Right cardiac atrium (tissue), 5 donors: ENCODE measurements at regions not wholly inside any gene's neighbourhood (a gene's known extent, or its start where the extent isn't known, plus 50 kb on each side); places are given as distances from the start of the nearest gene placed in this dataset.

Experiments
- ATAC-seq, 2 donors: fragments of 200-7000 bp; cut with Tn5 transposase; one replicate each; pipeline versions ENCODE4 v1.8.0 to v1.9.1; 2020; ENCODE audit warnings: moderate library complexity in 2 of 2, mild to moderate bottlenecking in 1 of 2
- DNase-seq, 3 donors: peaks; one replicate each; pipeline ENCODE4 v3.0.0-alpha.2; 2020
- H3K27ac ChIP-seq: one replicate; pipeline ENCODE4 v1.5.1; 2013; ENCODE audit warnings: mild to moderate bottlenecking, low read length, control low read depth, moderate library complexity
- H3K27me3 ChIP-seq: one replicate; pipeline ENCODE4 v1.6.1; 2013; ENCODE audit not compliant: control insufficient read depth, insufficient read depth
- H3K4me1 ChIP-seq: one replicate; pipeline ENCODE4 v1.6.1; 2013; ENCODE audit warnings: low read length; ENCODE audit not compliant: control insufficient read depth, insufficient read depth
- H3K4me3 ChIP-seq: one replicate; pipeline ENCODE4 v1.5.1; 2013; ENCODE audit warnings: low read length, control low read depth
- H3K9me3 ChIP-seq: one replicate; pipeline ENCODE4 v1.6.1; 2013; ENCODE audit warnings: low read length; ENCODE audit not compliant: control insufficient read depth
- WGBS: extraction: QIAGEN DNeasy Blood & Tissue Kit; methylation state at CpG from one replicate; pipeline ENCODE4 v1.1.7; 2013; 5-methylcytosine and 5-hydroxymethylcytosine counted together
- intact Hi-C, 4 donors: fragments of 100-400 bp; cut with DNase I; formaldehyde crosslinking; loops; one replicate each; pipeline versions ENCODE4 v1.11.0 to v1.14.0; 2022 to 2023
- donor health status: healthy with polysubstance abuse.
- donor health status: DM: no; HTN: yes; CAD: no.
- donor health status: DM: no; HTN: no; CAD: no.
- donor health status: DM: no; HTN: yes; CAD: no; lungs with severe emphysema.
- donor health status: DM: yes; HTN: yes; CAD: no.

DNA sequence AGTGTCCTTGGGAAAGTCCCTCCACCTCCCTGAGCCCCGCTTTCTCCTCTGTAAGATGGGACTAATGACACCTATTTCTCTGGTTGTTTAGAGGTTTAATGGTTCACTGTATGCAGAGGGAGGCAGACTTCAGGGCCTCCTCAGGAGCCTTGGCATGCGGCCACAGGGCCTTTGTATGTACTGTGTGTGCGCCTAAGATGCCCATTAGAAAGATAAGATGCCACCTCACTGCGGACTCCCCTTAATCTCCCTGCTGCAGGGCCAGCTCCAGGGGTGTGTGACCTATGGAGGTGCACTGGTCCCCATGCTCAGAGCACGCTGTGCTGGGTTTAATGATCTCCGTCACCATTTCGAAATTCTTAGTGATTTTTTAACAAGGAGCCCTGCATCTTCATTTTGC, 59.3 kb downstream of the TMEM235 start:
- H3K4me1 ChIP-seq = no peaks in the 10 kb centered on the region
- no peaks in the 10 kb centered on the region for H3K9me3 ChIP-seq
- intact Hi-C loops = loop anchor here in 2 of 4 donors (5.0 kb wide), 3 partner anchors 67 to 132 kb away; partner anchors contain the start of gene SOCS3 (in 1 of the 2)
- H3K27ac ChIP-seq = no peak overlapping the region
- DNase-seq (no peak), ATAC-seq (no peak)
- H3K27me3 ChIP-seq = no peaks in the 10 kb centered on the region
- no peak overlapping the region for H3K4me3 ChIP-seq
- WGBS = 96% methylated on average over 7 of the region's 7 CpGs
